Fibroblast of skin of left quadriceps (primary cell): ENCODE measurements at regions not wholly inside any gene's neighbourhood (a gene's known extent, or its start where the extent isn't known, plus 50 kb on each side); places are given as distances from the start of the nearest gene placed in this dataset.

Experiments used
- DNase-seq, 2 experiments: peaks; one replicate each; pipeline ENCODE4 v3.0.0-alpha.2; 2013; ENCODE audit warnings: low read depth in 2 of 2

DNA sequence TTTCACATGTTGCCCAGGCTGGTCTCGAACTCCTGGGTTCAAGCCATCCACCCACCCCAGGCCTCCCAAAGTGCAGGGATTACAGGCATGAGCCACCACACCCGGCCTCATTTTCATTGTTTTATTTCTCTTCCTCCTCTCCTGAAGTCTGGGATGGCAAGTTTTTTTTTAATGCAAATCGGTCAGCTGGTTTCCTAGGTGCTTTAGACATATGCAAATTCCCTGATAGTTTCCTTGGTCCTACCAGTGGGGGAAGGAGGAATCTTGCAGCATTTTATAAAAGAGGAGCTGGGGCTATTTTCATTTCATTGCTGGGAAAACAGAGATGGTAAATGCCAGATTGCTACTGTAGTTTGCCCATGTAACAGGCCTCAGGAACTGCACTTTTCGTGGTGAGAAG lies 179.4 kb downstream of the ACTL7B start:
- DNase-seq = no peak

DNA sequence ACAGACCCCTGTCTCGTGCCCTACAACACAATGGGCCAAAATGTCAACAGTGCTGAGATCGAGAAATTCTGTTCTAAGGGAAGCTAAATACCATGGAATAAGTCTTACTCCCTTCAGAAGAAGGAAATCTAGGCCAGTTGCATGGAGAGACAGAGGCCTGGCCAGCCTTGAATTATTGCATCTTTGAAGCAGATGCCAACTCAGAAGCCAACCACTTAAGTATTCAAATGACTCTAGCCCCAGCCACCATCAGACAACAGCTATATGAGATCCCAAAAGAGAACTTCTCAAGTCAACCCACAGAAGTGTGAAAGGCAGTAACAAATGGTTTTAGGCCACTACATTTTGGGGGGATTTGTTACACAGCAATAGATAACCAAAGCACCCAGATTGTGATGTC lies 180.1 kb downstream of the ACTL7B start:
- DNase-seq = no peak

DNA sequence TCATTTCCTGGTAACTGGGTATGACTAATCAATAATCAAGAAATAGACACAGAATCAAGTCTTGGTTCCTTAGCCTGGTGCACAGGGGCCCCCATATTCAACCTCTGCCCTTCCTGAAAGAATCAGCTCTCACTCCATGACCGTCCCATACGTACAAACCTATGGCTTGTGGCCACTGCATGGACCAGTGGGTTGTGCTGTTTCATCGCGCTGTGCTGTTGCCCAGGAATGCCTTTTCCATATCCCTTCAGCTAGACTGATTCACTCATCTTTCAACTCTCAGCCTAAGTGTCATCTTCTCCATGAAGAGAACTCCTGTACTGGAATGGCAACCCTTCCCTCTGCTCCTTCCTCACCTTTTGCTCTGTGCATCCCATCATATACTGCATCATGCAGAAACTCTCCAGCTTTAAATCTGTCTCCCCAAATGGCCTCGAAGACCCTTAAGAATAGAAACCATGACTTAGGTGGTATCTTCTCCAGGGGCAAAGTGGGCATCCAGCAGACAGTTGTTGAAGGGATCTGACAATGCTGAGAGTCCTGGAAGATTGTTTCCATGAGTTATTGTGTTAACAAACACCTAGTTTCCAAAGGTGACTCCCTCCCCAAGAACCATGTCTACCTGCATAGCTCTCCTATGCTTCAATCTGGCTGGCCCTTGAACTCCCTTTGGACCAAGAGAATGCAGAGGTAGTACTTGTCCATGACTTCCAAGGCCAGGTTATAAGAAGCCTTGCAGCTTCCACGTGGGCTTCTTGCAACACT lies 180.8 kb downstream of the ACTL7B start:
- no peak for DNase-seq

DNA sequence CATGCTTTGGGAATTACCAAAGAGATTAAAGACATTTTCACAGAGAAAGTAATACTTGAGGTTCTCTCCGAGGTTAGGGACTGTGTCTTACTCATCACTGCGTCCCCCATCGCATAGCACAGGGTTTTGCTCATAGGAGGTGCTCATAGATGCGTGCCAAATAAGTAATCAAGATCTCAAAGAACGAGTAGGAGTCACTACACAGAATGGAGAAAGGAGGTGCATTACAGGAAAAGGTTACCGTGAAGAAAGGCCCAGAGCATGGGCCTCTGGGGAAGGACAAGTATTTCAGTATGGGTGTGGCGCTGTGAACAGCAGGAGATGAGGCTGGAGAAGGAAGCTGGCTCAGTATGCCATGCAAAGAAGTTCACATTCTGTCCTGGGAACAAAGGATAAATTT lies 182.4 kb downstream of the ACTL7B start:
- DNase-seq = peak; percentile 84 to 86

DNA sequence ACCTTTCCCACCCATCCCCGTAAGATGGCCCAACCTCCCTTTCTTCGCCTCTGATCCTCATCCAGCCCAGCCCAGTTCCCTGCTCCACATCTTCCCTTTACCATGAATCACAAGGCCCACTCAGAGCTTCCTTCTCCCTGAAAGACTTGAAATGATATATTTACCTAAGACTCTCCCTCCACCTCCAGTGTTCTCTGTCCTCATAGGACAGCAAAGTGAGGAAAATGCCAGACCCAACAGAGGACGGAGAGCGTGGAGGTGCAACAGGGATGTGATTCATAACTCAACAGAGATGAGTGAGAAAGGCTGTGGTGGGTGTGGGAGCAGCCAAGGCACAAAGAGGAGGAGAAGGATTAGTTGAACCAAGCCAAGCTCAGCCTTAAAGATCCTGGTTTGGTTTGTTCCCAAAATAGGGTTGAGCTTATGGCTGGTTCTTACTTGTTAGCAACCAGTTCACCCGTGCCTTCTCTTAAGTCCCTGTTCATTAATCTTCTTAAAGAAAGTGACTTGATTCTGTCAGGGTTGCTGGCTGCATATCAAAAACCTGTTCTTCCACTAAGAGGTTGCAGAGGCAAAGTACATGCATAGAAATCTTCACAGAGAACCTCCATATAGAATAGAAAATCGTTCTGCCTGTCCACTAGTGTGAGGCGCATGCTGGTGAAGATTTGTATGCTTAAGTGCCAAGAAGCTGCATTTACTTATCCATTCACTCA lies 183.2 kb downstream of the ACTL7B start:
- DNase-seq = no peak

DNA sequence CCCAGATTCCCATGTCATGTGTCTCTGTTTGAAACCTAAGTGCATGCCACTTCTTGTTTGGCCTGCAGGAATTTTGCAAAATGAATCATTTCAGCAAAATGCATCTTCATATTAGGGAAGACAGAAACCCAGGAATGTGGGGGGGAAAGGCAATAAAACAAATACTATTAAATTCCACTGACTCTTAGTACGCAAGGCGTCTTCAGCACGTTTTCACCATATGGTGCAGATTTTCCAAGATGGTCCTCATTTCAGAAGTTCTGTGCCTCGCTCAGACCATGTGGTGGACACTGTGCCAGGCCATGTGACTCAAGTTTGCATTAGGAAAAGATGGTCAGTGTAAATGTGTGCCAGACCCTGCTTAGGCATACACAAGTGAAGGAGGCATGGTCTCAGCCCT lies 184.0 kb downstream of the ACTL7B start:
- DNase-seq = peak; percentile 96 to 97

DNA sequence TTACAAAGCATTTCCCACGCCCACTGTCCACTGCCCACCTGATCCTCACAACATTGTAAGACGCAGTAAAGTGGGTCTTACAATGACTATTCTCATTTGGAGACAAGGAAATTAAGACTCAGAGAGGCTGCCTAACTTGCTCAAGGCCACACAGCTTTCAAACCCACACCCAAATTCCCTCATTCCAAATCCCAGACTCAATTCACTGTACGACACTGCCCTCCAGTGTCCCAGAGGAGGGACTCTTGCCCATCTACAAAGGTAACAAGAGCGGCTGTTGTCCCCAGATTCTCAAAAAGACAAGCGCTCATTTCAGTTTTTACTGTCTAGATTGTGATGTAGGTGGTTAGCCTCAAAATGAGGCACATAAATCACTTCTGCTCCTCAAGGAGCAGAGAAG lies 184.6 kb downstream of the ACTL7B start:
- DNase-seq = peak; percentile 62 to 68

DNA sequence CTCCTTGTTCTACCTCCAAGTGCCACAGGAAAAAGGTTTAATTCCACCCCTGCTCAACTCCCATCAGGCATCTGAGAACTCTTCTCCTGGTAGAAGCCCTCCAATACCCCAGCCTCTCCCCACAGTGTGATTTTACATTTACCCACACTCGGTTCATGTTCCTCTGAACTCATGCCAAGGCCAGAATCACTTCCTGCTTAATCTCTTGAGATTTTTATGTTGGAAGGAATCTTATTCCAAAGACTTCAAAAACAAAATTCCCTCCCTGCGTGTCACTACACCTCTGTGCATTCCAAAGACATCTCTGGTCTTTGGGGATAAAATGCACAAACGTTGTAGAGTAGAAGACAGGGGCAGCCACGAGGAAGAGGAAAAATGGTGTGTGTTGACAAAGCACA lies 186.8 kb downstream of the ACTL7B start:
- DNase-seq = no peak

DNA sequence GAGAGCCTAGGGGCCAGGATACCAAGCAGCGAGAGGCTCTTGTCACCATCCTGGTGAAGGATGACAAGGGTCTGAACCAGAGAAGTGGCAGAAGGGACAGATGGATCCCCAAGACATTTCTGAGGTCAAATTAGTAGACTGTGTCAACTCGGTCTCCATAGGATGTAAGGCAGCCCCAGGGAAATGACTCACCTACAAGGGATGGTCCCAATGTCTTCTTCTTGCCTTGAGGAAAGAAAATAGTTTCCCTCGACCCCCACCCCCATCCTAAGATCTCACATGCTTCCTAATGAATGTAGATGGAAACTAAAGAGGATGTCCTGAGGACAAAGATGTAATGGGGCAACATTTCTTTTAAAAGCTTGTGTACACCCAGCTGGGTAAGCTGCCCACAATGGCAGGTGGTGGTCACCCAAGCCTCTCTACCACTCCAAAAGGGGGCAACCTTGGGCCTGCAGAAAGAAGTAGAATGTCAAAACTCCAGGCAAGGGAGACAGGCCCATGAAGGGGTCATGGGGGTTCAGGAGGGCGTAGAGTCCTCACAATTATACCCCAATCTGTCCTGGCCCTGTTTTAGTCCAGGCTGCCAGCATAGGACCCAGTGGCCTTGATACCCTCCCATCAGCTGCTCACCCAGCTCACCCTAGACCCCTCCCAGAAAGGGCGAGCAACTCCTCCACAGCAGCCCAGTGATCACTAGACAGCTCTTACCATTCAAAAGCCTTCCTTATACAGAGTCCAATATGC lies 187.4 kb downstream of the ACTL7B start:
- DNase-seq = no peak

DNA sequence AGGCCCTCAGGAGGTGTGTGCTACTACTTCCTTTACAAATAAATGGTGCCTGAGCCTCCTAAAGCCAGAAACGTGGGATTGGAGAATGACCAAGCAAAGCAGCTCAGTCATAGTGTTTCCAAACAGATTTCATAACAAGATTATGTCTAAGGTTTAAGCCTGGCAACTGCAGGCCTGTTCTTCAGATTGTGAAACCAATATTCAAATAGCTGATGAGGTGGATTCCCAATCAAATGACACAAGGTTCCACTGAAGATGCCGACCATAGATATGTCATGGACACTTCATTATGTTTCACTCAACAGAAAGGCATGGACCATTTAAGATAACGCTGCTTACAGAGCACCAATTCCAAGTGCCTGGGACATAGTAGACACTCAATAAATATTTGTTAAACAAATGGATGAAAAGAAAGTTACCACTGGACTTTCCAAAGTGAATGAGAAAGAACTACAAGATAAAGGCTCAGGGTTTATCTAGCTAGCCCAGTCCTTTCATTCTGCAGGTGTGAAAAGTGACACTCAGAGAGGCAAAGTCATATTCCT lies 189.5 kb downstream of the ACTL7B start:
- DNase-seq = no peak

DNA sequence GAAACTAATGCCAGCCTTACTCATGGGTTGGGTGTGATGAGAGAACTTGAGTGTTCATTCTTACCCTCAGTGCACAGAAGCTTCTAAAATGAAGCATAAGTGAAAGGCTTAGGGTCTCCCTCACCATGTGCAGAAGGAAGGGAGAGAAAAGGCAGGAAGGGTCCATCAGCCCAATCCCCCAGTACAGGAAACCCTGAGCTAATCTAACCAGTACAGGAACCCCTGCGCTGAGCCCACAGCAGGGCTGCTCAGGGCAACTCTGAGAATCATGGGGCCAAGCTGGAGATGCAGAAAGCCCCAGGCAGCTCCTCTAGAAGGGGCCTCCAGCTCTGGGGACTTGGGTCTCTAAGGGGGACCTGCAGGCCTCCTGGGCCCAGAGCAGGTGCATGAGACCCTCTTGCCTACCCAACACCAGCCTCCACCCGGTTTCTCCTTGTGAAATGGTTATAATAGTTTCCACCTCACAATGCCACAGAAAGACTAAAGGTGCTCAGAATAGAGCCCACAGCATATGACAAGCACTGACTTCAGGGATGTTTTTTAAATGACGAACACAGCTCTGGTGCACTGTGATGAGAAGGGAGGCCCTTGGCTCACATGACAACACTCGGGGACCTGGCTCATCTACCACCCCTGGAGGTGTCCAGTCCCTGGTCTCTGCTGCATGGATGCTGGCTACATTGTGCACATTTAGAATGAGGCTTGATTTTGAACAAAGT lies 190.1 kb downstream of the ACTL7B start:
- no peak for DNase-seq

DNA sequence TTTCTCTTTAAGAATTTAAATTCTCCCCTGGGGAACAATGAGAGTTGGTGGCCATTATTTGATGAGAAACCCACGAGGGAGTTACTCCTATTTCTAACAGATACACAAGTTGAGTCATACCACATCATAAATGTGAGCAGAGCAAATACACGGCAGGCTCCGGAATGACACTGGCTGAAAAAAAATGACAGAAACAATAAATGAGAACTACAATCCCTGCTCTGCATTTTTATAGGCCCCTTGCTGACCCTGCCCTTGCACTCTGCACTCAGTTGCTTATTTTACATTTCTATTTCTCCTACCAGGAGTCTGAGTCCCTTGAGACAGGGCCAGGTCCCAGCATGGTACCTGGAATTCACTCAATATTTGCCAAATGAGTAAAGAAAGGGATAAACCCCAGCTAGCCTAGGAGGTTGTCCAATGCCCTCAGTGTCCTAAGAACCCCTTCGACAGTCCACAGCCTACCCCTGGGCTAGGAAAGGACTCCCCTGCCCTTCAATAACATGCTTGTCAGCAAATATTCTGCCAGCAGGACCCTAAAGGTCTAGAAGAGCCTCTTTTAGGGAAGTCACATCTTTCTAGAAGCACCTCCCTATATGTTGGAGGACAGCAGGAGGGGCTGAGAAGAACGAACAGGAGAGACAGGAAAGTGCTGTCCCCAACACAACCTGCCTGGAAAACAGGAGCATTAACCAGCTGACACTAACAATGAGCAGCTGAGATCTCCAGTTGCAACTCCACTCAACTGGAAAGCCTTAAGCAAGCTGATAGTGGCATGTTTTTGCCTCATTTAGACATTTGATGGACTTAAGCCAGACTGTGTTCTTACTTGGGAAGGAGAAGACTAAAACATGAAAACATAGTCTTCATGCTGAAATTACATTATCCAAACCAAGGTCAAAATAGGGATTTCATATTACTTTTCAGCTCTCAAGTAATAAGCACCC lies 191.2 kb downstream of the ACTL7B start:
- DNase-seq = no peak

DNA sequence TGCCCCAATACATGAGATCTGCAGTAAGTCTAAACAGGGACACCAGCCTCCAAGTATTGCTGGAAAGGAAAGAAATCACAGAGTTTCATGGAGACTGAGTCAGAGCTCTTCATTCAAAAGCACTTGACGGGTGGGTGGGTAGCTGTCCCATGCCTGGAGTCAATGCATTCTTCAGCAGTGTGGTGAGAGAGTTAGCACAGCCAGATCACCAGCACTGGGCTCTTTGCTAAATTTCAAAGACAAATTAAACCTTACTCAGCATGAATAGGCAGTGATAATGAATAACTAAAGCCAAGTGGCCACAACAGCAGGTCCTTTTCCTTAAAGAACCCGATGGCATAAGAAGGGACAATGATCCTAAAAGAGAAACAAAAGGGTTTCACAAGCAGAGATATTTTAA lies 192.4 kb downstream of the ACTL7B start:
- DNase-seq = no peak

DNA sequence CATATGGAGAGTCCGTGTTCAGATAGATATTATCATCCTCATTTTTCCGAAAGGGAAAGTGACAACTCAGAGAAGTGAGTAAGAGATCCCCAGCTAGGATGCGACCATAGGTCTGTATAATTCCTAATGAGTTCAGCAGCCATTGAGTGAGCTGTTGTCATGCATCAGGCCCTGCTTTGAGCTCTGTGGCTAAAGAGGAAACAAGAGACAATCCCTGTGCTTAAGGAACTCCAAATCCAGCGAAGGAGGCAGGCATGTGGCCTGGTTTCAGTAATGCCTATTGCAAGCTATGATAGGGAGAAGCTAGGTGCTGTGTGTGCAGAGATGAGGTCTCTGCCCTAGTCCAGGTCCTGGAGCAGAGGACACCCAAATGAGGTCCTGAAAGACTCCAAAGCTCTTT lies 192.8 kb downstream of the ACTL7B start:
- DNase-seq = no peak

DNA sequence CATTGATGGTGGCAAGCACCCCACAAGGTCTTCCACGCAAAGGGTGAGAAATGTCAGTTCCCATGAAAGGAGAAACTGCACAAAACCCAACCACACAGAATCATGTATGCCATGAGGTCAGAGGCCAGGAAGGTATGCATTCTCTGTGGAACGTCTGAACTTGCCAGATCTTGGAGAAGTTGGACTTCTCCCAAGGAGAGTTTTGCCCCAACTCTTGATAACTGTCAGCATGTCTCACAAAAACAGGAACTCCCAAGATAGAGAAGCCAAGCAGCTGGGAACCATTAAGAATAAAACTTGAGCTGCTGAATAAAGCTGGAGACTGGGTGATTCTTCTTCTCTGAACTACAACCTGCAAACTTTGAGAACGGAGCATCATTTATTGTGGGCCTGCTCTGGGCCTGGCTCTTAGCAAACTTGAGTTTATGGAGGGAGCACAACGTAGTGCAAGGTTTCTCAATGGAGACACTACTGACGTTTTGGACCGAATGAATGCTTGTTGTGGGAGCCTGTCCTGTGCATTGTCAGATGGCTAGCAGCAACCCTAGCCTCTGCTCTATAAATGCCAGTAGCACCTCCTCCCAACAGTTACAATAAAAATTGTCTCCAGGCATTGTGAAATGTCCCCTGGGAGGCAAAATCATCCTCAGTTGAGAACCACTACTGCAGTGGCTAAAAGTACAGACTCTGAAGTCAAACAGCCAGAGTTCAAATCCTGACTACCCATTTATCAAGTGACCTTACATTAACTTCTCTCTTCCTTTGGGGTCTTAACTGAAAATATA lies 193.5 kb downstream of the ACTL7B start:
- peak in 1 of 2 experiments; percentile 40 for DNase-seq

DNA sequence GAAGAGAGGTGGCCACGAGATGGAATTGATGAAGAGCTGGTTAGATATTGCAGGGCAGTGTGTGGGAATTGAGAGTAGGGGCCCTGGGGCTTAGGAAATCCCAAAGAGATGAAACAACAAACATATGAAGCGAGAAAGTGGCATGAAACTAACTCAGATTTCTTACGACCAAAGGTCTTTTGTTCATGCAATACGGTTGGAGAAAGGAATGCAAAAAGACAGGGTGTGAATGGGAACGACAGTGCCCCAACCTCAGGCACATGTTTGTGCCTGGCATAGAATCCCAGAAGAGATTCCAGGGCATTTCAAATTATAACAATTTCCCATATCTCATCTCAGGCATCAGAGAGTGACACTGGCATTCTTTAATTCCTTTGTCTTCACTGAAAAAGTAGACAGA lies 199.2 kb downstream of the ACTL7B start:
- DNase-seq = no peak

DNA sequence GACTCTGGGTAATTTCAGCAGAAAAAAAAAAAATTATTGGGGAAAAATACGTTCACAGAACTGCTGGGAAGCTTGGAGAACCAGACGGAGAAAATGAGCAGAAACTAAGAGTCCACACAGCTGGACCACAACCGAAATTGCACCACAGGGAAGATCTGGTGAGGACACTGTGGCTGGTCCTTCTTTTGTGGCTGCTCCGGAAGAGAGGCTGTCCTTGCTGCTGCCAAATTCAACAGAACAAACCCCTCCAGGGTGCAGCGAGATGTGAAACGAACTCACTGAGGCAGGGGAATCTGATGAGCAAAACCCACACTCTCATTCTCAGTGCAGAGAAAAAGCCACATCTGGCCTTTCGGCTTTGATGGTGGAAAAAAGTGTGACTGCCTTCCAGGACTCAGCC lies 200.0 kb downstream of the ACTL7B start:
- DNase-seq = no peak

DNA sequence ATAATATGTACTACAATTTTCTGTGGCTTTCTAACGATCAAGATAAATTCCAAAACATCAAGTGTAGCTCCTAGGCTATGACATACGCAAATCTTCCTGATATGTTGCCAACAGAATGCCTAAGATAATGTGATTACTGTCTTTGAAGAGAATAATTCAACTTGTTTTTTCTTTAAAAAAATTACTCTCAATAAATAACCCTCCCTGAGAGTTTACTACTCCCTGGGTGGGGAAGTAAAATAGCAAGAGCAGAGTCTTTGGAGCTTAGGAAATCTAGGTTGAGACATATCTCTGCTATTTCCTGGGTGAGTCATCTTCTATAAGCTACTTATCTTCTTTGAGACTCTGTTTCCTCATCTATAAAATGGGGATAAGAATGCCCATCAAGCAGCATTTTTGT lies 201.2 kb downstream of the ACTL7B start:
- DNase-seq = peak; percentile 28 to 50

DNA sequence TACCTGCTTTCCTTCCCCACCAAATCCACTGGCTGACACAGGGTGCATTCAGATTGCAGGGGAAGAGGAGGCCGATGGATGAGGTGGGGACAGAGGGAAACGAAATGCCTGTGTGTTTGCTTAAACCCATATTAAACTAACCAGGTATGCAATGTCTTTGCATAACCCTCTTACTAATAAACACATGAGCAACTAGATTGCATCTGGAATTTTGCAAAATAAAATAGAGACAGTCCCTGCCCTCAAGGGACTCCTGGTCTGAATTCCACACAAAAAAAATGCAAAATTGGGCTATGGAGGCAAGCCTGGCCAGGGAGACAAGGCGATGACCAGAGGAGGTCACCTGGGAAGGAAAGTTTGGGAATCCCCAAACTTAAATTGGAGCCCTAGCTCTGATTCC lies 202.9 kb downstream of the ACTL7B start:
- no peak for DNase-seq

DNA sequence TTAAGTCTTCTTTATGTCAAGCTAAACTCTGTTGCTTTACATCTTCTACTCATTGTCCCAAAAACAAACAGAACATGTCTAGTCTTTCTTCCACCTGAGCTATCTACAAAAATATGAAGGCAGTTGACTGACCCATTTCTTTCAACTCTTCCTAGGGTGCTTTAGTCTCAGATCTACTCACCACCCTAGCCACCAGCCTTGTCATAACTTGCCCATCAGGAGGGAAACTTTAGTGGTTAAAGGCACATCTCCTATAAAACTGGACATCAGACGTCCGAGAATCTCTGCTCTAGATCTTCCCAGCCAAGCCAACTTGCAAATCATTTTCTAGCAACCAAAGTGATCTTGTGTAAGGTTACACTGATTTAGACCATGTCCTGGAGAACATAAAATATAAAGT lies 205.0 kb downstream of the ACTL7B start:
- DNase-seq = no peak
